ENCODE measurements at regions not wholly inside any gene's neighbourhood (a gene's known extent, or its start where the extent isn't known, plus 50 kb on each side); places are given as distances from the start of the nearest gene placed in this dataset.

DNA sequence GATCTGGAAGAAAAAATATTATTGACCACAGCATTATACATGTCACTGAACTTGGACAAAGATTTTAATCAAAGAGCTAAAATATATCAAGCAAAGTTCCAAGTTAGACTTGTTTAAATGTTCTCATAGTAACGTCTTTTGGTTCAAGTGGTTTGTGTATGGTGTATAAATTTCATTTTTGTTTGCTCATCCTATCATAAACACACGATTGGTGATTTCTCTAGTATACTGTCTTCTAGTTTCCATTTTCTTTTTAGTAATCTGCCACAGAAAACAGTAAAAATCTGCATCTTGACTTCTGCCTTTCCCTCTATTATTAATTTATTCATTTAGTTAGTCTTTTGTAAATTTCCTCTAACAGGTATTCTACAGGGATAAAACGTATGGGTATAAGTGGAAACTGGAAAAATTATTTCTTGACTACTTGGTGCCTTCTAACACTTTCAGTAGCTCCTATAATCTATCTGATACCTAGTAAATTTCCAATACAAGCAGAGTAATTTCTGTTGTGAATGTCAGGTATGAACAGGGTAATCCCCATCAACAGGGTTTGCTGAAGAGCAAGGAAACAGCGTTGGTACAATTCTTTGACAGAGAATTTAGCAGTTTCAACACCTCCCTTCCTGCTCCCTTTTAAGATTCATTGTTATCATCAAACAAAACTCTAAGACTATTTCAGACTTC lies 268.0 kb downstream of the PTPRC start:
- DNase-seq, result no peak

DNA sequence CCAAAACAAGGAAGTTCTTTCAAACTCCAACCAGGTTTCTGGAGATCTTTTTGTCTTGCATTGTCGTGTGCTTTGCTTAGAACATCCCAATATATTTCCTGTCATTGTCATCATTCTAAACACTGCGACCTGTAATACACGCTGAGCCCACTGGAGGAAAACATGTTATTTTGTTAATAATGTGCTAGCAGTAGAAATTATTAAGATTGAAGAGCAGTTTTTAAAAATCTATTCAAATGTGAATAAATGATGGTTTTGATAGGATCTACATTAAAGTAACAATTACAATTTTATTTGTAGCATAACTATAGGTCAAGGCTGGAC lies 268.5 kb downstream of the PTPRC start:
- no peak for DNase-seq

GRCh38 chr1:198908995-198909394 lies 270.2 kb downstream of the PTPRC start:
- no peak for DNase-seq

DNA sequence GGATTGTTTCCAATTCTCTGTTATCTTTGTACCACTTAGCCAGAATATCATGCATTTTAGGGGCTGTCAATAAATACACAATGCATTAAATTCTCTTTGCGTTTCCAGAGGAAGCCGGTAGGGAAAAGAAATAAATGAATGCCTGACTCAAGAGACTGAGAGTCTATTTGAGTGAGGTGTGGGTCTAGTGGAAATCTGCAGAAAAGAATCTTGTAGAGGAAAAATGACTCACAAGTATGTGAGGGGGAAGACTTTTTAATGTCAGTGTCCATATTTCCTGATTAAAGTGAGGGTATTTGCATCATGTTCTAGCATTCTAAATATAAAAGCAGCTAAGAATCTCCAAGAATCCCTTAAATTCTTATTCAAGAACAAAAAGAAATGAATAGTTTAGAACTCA lies 271.1 kb downstream of the PTPRC start:
- no peak for DNase-seq

- DNase-seq, result no peak
These were observed 272.0 kb downstream of the PTPRC start for GRCh38 chr1:198910816-198911215.

GRCh38 chr1:198912046-198912445 lies 273.2 kb downstream of the PTPRC start:
- no peak for DNase-seq

GRCh38 chr1:198913667-198914066 lies 274.8 kb downstream of the PTPRC start:
- no peak for DNase-seq

- DNase-seq, result no peak
These were observed 276.7 kb downstream of the PTPRC start for GRCh38 chr1:198915327-198916231.

DNA sequence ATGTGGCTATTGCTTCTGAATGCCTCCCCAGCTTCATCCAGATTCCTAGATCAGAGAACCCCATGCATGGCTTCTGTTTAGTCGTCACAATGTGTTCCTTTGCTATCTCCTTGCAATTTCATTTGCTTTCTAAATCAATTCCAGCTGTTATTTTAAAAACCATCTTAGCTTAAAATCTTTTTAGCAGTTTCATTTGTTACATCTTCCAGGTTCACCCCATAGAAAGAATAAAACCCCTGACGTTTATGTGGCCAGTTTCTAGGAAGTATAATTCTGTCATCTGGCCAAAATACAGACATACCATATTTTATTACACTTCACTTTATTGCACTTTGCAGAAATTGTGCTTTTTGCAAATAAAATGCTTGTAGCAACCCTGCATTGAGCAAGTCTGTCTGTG lies 278.4 kb downstream of the PTPRC start:
- no peak for DNase-seq

DNA sequence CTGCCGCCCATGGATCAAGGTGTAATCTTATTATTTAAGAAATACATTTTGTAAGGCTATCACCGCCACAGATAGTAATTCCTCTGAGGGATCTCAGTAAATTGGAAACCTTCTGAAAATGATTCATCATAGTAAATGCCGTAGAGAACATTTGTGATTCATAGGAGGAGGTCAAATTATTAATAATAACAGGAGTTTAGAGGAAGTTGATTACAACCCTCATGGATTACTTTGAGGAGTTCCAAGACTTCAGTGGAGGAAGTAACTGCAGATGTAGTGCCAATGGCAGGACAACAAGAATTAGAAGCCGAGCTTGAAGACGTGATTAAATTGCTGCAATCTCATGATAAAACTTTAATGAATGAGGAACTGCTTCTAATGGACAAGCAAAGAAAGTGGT lies 280.1 kb downstream of the PTPRC start:
- no peak for DNase-seq

- DNase-seq, result no peak
These were observed 281.0 kb downstream of the PTPRC start for GRCh38 chr1:198919667-198920398.

DNA sequence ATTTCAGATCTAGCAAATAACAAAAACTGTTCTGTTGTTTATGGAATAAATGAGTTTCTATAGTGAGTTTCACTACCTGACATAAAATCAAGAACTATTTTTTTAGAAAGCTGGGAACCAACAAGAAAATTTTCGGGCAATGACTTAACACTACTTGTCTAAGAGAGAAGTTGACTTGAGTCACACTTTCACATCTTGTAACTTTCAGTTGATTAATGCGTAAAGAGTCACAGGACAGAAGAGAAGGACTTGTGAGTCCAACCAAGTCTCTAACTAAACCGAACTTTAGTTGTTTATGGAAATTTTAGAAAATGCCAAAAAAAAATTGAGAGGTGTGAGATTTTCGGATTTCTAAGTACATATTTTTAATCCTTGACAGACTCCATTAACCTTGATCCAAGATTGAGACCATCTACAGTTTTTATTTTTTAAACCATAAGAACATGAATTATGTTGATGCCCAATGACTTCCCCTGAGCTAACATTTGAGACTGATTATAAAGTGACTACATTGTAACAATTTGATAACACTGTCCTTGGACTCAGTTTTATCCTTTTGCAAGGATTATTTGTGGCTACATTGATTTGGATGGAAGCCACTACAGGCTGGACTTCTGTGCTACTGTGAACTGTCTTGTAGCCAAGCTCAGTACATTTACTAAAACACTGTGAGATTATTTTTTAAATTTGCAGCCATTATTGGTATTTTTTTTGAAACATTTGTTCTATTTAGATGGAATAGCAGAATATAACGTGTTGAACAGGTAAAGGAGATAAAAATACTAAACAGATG lies 284.0 kb downstream of the PTPRC start:
- DNase-seq, result no peak

DNA sequence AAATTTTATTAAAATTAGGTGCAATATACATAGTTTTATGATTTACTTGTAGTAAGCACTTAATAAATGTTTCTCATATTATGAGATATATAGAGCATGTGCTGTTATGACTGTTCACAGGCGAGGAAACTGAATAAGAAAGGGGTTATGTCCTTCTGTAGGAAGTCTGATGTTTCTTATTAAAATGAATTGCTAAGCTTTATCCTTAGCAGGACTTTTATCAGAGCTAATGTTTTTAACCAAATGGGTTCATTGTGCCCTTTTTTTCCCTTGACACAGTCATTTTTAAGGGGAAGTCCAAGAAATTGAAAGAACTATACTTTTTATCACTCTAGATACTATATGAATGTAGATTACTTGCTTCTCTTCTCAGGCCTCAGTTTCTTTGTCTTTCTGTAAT lies 285.2 kb downstream of the PTPRC start:
- DNase-seq, result no peak

DNA sequence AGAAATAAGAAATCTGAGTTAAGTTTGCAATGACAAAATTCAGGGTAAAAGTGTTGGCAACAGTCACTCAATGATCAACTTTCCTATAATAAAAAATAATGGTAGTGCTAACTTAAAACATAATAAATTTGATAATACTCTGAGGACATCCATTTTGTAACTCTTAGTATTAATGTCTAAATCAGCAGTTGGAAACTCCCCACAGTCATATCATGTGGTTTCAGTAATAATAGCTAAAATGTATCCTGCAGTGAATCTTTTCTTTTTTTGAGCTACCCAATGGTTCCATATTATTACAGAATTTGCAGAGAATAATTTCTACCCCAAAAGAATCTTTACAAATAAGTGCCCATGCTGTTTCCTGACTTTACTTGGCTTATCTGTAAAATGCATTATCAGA lies 286.7 kb downstream of the PTPRC start:
- DNase-seq, result no peak

GRCh38 chr1:198927129-198927528 lies 288.3 kb downstream of the PTPRC start:
- DNase-seq, result no peak

DNA sequence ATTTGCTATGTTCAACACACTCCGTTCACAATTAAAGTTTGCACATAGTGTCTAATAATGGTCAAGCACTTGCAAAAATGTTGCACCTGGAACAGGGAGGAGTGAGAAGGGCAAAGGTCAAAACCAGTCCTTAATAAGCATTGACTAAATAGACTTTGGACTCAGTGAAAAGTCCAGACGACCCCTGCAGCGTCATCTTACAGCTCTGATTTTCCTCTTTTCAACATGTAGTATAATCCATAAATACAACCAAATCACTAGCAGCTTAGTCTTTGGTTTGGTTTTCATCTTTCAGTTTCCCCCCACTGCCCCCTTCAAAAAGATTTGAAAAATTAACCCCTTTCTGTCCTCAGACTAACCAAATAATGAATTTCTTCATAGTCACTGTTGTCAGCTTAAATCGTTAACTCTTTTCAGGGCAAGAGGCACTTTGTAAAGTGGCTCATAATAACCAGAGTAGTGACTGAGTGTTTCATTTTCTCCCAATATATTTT lies 290.3 kb downstream of the PTPRC start:
- peak; percentile 39 for DNase-seq

- peak; percentile 61 for DNase-seq
These were observed 291.2 kb downstream of the PTPRC start for GRCh38 chr1:198929961-198930599.

DNA sequence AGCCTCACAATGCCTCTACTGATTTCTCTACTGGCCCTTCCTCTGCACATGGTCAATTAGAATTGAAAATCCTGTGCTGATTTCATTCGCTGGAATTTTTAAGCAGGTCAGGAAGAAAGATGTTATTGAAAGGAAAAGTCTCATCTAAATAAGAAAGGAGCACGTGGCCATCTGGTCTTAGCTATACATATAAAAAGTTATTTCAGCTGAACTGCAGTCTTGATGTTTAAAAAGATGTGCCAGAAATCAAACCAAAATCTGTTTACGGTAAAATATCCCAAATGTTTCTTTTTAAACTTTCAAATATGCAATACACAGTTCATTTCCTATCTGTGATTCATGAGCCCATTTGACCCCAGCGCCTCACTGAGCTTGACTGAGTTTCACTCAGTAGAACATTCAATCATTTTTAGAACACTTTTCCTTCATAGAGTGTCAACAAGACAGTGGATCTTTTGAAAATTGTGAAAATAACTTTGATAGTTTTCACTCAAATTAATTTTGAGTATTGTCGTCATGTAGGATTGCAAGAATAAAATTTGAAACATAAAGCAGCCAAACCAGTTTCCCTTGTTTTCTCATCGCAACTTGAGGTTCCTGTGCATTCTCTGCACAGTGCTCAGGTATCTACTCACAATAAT lies 293.6 kb downstream of the PTPRC start:
- DNase-seq, result peak; percentile 68

- peak; percentile 54 for DNase-seq
These were observed 294.8 kb downstream of the PTPRC start for GRCh38 chr1:198933515-198934222.

- DNase-seq, result peak; percentile 45
These were observed 295.6 kb downstream of the PTPRC start for GRCh38 chr1:198934426-198934825.

GRCh38 chr1:198934901-198935305 lies 296.1 kb downstream of the PTPRC start:
- DNase-seq, result peak; percentile 79

Measured in eye (tissue), 1 donor.